Left ventricle myocardium inferior (tissue), 1 donor: ENCODE measurements at regions not wholly inside any gene's neighbourhood (a gene's known extent, or its start where the extent isn't known, plus 50 kb on each side); places are given as distances from the start of the nearest gene placed in this dataset.

Source experiments
- DNase-seq: peaks from one replicate; pipeline ENCODE4 v3.0.0-alpha.2; 2020
- H3K27ac ChIP-seq: fragments of 200-600 bp; replicated peaks from 2 replicates; pipeline ENCODE4 v1.8.0; 2021
- H3K27me3 ChIP-seq: fragments of 200-600 bp; 2 replicates; pipeline ENCODE4 v1.8.0; 2021; ENCODE audit warnings: low read depth
- H3K36me3 ChIP-seq: fragments of 200-600 bp; 2 replicates; pipeline ENCODE4 v1.8.0; 2021
- H3K4me1 ChIP-seq: fragments of 200-600 bp; 2 replicates; pipeline ENCODE4 v1.8.0; 2021
- H3K4me3 ChIP-seq: fragments of 200-600 bp; 2 replicates; pipeline ENCODE4 v1.8.0; 2021; ENCODE audit warnings: mild to moderate bottlenecking, moderate library complexity
- H3K9me3 ChIP-seq: fragments of 200-600 bp; replicated peaks from 2 replicates; pipeline ENCODE4 v1.8.0; 2021
- CTCF ChIP-seq: fragments of 200-600 bp; IDR thresholded peaks from 2 replicates; pipeline ENCODE4 v1.8.0; 2021; ENCODE audit warnings: antibody characterized with exemption, mild to moderate bottlenecking, borderline replicate concordance
- intact Hi-C: fragments of 100-400 bp; cut with micrococcal nuclease; formaldehyde crosslinking; loops from one replicate; pipeline ENCODE4 v1.11.0; 2022
- donor health status: DM: no; HTN: yes; CAD: no; lungs with severe emphysema.

GRCh38 chr17:33551911-33552310, 258.8 kb upstream of the ASIC2 start:
- TF ChIP-seq CTCF: no peak
- Histone ChIP-seq H3K4me3 (no peak overlapping the region), H3K4me1 (no peaks in the 10 kb centered on the region), H3K36me3 (no peaks in the 10 kb centered on the region), H3K27me3 (peaks cover 59% of the 10 kb centered on the region), H3K9me3 (no peaks in the 10 kb centered on the region), H3K27ac (no peak overlapping the region)
- intact Hi-C loops: no loop called here
- DNase-seq: no peak

GRCh38 chr17:33560165-33560564, 267.1 kb upstream of the ASIC2 start:
- Histone ChIP-seq H3K9me3 (peaks cover 18% of the 10 kb centered on the region), H3K27ac (no peak overlapping the region), H3K36me3 (no peaks in the 10 kb centered on the region), H3K4me3 (no peak overlapping the region), H3K4me1 (peaks cover 20% of the 10 kb centered on the region), H3K27me3 (peaks cover 46% of the 10 kb centered on the region)
- DNase-seq: no peak
- intact Hi-C loops: no loop called here
- no peak for TF ChIP-seq CTCF

- H3K4me1 ChIP-seq: peaks cover 20% of the 10 kb centered on the region
- TF ChIP-seq CTCF: no peak
- peaks cover 18% of the 10 kb centered on the region for H3K9me3 ChIP-seq
- peaks cover 53% of the 10 kb centered on the region for H3K27me3 ChIP-seq
- H3K4me3 ChIP-seq: no peak overlapping the region
- H3K27ac ChIP-seq: no peak overlapping the region
- DNase-seq: no peak
- H3K36me3 ChIP-seq: no peaks in the 10 kb centered on the region
- intact Hi-C loops: no loop called here
Observed at GRCh38 chr17:33560871-33561270, 267.8 kb upstream of the ASIC2 start.

GRCh38 chr17:33561569-33562334, 268.7 kb upstream of the ASIC2 start:
- no peak for DNase-seq
- Histone ChIP-seq H3K4me3 (no peak overlapping the region), H3K9me3 (peaks cover 18% of the 10 kb centered on the region), H3K36me3 (no peaks in the 10 kb centered on the region), H3K4me1 (peaks cover 20% of the 10 kb centered on the region), H3K27me3 (peaks cover 53% of the 10 kb centered on the region), H3K27ac (no peak overlapping the region)
- intact Hi-C loops: no loop called here
- no peak for TF ChIP-seq CTCF

GRCh38 chr17:33562792-33563191, 269.7 kb upstream of the ASIC2 start:
- DNase-seq: no peak
- Histone ChIP-seq H3K4me1 (peaks cover 20% of the 10 kb centered on the region), H3K27me3 (peaks cover 60% of the 10 kb centered on the region), H3K4me3 (no peak overlapping the region), H3K36me3 (no peaks in the 10 kb centered on the region), H3K27ac (no peak overlapping the region), H3K9me3 (peaks cover 13% of the 10 kb centered on the region)
- TF ChIP-seq CTCF: no peak
- intact Hi-C loops: no loop called here
